Fibroblast of mammary gland (primary cell): ENCODE measurements at regions not wholly inside any gene's neighbourhood (a gene's known extent, or its start where the extent isn't known, plus 50 kb on each side); places are given as distances from the start of the nearest gene placed in this dataset.

Experiments
- DNase-seq: peaks from one replicate; pipeline ENCODE4 v3.0.0-alpha.2; 2010; ENCODE audit warnings: low read depth
- H3K4me3 ChIP-seq: 2 replicates; pipeline ENCODE4 v1.5.1; 2011; ENCODE audit warnings: low read depth, mild to moderate bottlenecking, low read length, moderate library complexity; ENCODE audit not compliant: control insufficient read depth
- CTCF ChIP-seq: conservative IDR thresholded peaks from 2 replicates; pipeline ENCODE4 v1.5.1; 2011; ENCODE audit warnings: low read depth, low read length, inconsistent platforms; ENCODE audit not compliant: control insufficient read depth, insufficient read depth

GRCh38 chr2:22952656-22953225, 432.2 kb upstream of the KLHL29 start:
- H3K4me3 ChIP-seq, result no peak overlapping the region
- no peak for DNase-seq
- no peak for TF ChIP-seq CTCF

- H3K4me3 ChIP-seq, result no peak overlapping the region
- no peak for DNase-seq
- no peak for TF ChIP-seq CTCF
Observed at GRCh38 chr2:22957446-22957845, 427.5 kb upstream of the KLHL29 start.

GRCh38 chr2:22958308-22958707, 426.7 kb upstream of the KLHL29 start:
- TF ChIP-seq CTCF, result no peak
- no peak overlapping the region for H3K4me3 ChIP-seq
- DNase-seq, result no peak

- DNase-seq, result no peak
- no peak for TF ChIP-seq CTCF
- H3K4me3 ChIP-seq, result no peak overlapping the region
Observed at GRCh38 chr2:22967756-22968155, 417.2 kb upstream of the KLHL29 start.

- no peak for DNase-seq
- TF ChIP-seq CTCF, result no peak
- no peak overlapping the region for H3K4me3 ChIP-seq
Observed at GRCh38 chr2:22970284-22970975, 414.5 kb upstream of the KLHL29 start.

- no peak overlapping the region for H3K4me3 ChIP-seq
- no peak for TF ChIP-seq CTCF
Observed at GRCh38 chr2:22970991-22971390, 414.0 kb upstream of the KLHL29 start.

More at GRCh38 chr2:22970991-22971390, 414.0 kb upstream of the KLHL29 start:
- no peak for DNase-seq
